Astrocyte of the spinal cord (primary cell): ENCODE measurements at regions not wholly inside any gene's neighbourhood (a gene's known extent, or its start where the extent isn't known, plus 50 kb on each side); places are given as distances from the start of the nearest gene placed in this dataset.

Experiments used
- DNase-seq: peaks from one replicate; pipeline ENCODE4 v3.0.0; 2011; ENCODE audit warnings: low read depth, low spot score
- H3K4me3 ChIP-seq: 2 replicates; pipeline ENCODE4 v1.5.1; 2011; ENCODE audit warnings: low read depth, mild to moderate bottlenecking, low read length, moderate library complexity
- CTCF ChIP-seq: IDR thresholded peaks from 2 replicates; pipeline ENCODE4 v1.5.1; 2012; ENCODE audit warnings: low read depth, mild to moderate bottlenecking, low read length, inconsistent platforms
- in situ Hi-C: cut with HindIII; loops from 2 replicates; pipeline ENCODE4 v1.10.0; 2017; ENCODE audit warnings: low sequenced_read_pairs

- H3K4me3 ChIP-seq, result no peak overlapping the region
- no peak for TF ChIP-seq CTCF
- in situ Hi-C loops, result no loop called here
- DNase-seq, result no peak
These were observed 152.3 kb downstream of the PAX3 start for GRCh38 chr2:222146488-222146887.

GRCh38 chr2:222142027-222142426 lies 156.8 kb downstream of the PAX3 start:
- DNase-seq, result peak; percentile 74
- in situ Hi-C loops, result no loop called here
- TF ChIP-seq CTCF, result no peak
- H3K4me3 ChIP-seq, result no peak overlapping the region

GRCh38 chr2:222136106-222136630 lies 162.6 kb downstream of the PAX3 start:
- H3K4me3 ChIP-seq, result no peak overlapping the region
- no peak for TF ChIP-seq CTCF
- no peak for DNase-seq
- in situ Hi-C loops, result no loop called here

- TF ChIP-seq CTCF, result no peak
- in situ Hi-C loops, result no loop called here
These were observed 164.1 kb downstream of the PAX3 start for GRCh38 chr2:222134654-222135053.

GRCh38 chr2:222133897-222134296 lies 164.9 kb downstream of the PAX3 start:
- H3K4me3 ChIP-seq, result no peak overlapping the region
- no peak for TF ChIP-seq CTCF
- DNase-seq, result no peak
- in situ Hi-C loops, result no loop called here

More at GRCh38 chr2:222134654-222135053, 164.1 kb downstream of the PAX3 start:
- H3K4me3 ChIP-seq, result no peak overlapping the region
- no peak for DNase-seq

- in situ Hi-C loops, result no loop called here
- TF ChIP-seq CTCF, result no peak
- no peak overlapping the region for H3K4me3 ChIP-seq
- DNase-seq, result no peak
These were observed 167.9 kb downstream of the PAX3 start for GRCh38 chr2:222130855-222131254.

- in situ Hi-C loops, result no loop called here
- DNase-seq, result no peak
- H3K4me3 ChIP-seq, result no peak overlapping the region
- no peak for TF ChIP-seq CTCF
These were observed 171.1 kb downstream of the PAX3 start for GRCh38 chr2:222127660-222128059.
